Upper lobe of right lung (tissue), 1 donor: ENCODE measurements at regions not wholly inside any gene's neighbourhood (a gene's known extent, or its start where the extent isn't known, plus 50 kb on each side); places are given as distances from the start of the nearest gene placed in this dataset.

ENCODE experiments used
- ATAC-seq: fragments of 200-7000 bp; cut with Tn5 transposase; one replicate; pipeline ENCODE4 v1.9.1; 2020; ENCODE audit warnings: mild to moderate bottlenecking, moderate library complexity
- DNase-seq: peaks from one replicate; pipeline ENCODE4 v3.0.0-alpha.2; 2020
- H3K27ac ChIP-seq: fragments of 200-600 bp; one replicate; pipeline ENCODE4 v1.8.0; 2022
- H3K27me3 ChIP-seq: fragments of 200-600 bp; one replicate; pipeline ENCODE4 v1.8.0; 2022; ENCODE audit warnings: mild to moderate bottlenecking
- H3K36me3 ChIP-seq: fragments of 200-600 bp; one replicate; pipeline ENCODE4 v1.8.0; 2022
- H3K4me1 ChIP-seq: fragments of 200-600 bp; one replicate; pipeline ENCODE4 v1.8.0; 2022
- H3K4me3 ChIP-seq: fragments of 200-600 bp; one replicate; pipeline ENCODE4 v1.8.0; 2022; ENCODE audit warnings: mild to moderate bottlenecking
- H3K9me3 ChIP-seq: fragments of 200-600 bp; one replicate; pipeline ENCODE4 v1.8.0; 2022
- CTCF ChIP-seq: fragments of 200-600 bp; IDR thresholded peaks from one replicate; pipeline ENCODE4 v1.8.0; 2022; ENCODE audit warnings: antibody characterized with exemption
- intact Hi-C: fragments of 100-400 bp; cut with DNase I; formaldehyde crosslinking; loops from one replicate; pipeline ENCODE4 v1.11.0; 2022
- donor health status: DM: no; HTN: yes; CAD: no; lungs with severe emphysema.

GRCh38 chr13:79675931-79676660 is 195.1 kb downstream of the NDFIP2 start:
- no peak for DNase-seq
- Histone ChIP-seq H3K27me3 (no peaks in the 10 kb centered on the region), H3K9me3 (no peaks in the 10 kb centered on the region), H3K27ac (no peak overlapping the region), H3K4me3 (no peak overlapping the region), H3K36me3 (no peaks in the 10 kb centered on the region), H3K4me1 (no peaks in the 10 kb centered on the region)
- TF ChIP-seq CTCF, result no peak
- ATAC-seq, result peak; percentile 51
- intact Hi-C loops, result no loop called here

- no peaks in the 10 kb centered on the region for H3K9me3 ChIP-seq
- no peaks in the 10 kb centered on the region for H3K27me3 ChIP-seq
- no peak overlapping the region for H3K4me3 ChIP-seq
- ATAC-seq, result no peak
- H3K36me3 ChIP-seq, result no peaks in the 10 kb centered on the region
- no peaks in the 10 kb centered on the region for H3K4me1 ChIP-seq
- no peak overlapping the region for H3K27ac ChIP-seq
- intact Hi-C loops, result no loop called here
- no peak for TF ChIP-seq CTCF
- no peak for DNase-seq
Measured at GRCh38 chr13:79674765-79675515, 194.0 kb downstream of the NDFIP2 start.

- no peak for DNase-seq
- no peak for ATAC-seq
- Histone ChIP-seq H3K9me3 (no peaks in the 10 kb centered on the region), H3K4me1 (no peaks in the 10 kb centered on the region), H3K36me3 (no peaks in the 10 kb centered on the region), H3K4me3 (no peak overlapping the region), H3K27ac (no peak overlapping the region), H3K27me3 (no peaks in the 10 kb centered on the region)
- intact Hi-C loops, result no loop called here
- no peak for TF ChIP-seq CTCF
Measured at GRCh38 chr13:79673993-79674377, 193.0 kb downstream of the NDFIP2 start.

GRCh38 chr13:79673310-79673992 is 192.5 kb downstream of the NDFIP2 start:
- DNase-seq (no peak), ATAC-seq (peak; percentile 70)
- Histone ChIP-seq H3K4me3 (no peak overlapping the region), H3K4me1 (no peaks in the 10 kb centered on the region), H3K27me3 (no peaks in the 10 kb centered on the region), H3K27ac (no peak overlapping the region), H3K9me3 (no peaks in the 10 kb centered on the region), H3K36me3 (no peaks in the 10 kb centered on the region)
- intact Hi-C loops, result no loop called here
- no peak for TF ChIP-seq CTCF

GRCh38 chr13:79671420-79671819 is 190.5 kb downstream of the NDFIP2 start:
- H3K4me3 ChIP-seq, result no peak overlapping the region
- intact Hi-C loops, result no loop called here
- no peaks in the 10 kb centered on the region for H3K4me1 ChIP-seq
- H3K9me3 ChIP-seq, result no peaks in the 10 kb centered on the region
- no peak for DNase-seq
- H3K27ac ChIP-seq, result no peak overlapping the region
- no peaks in the 10 kb centered on the region for H3K36me3 ChIP-seq
- no peaks in the 10 kb centered on the region for H3K27me3 ChIP-seq
- no peak for ATAC-seq
- TF ChIP-seq CTCF, result no peak
